Neural cell (in vitro differentiated cells): ENCODE measurements at regions not wholly inside any gene's neighbourhood (a gene's known extent, or its start where the extent isn't known, plus 50 kb on each side); places are given as distances from the start of the nearest gene placed in this dataset.

Experiments used
- EP300 ChIP-seq: fragments of 450-650 bp; conservative IDR thresholded peaks from 2 replicates; pipeline ENCODE4 v1.6.1; 2014; ENCODE audit warnings: antibody characterized with exemption, mild to moderate bottlenecking, moderate library complexity; ENCODE audit not compliant: poor library complexity, severe bottlenecking
- EZH2 ChIP-seq: fragments of 200-600, 300-800 bp; shearing (Covaris generic), sonication (generic); IDR thresholded peaks from 2 replicates; pipeline ENCODE4 v1.6.1; 2014; ENCODE audit warnings: antibody characterized with exemption, low read length, borderline replicate concordance, mild to moderate bottlenecking; ENCODE audit not compliant: insufficient read depth, poor library complexity, severe bottlenecking
- TAF1 ChIP-seq: IDR thresholded peaks from 2 replicates; pipeline ENCODE4 v1.6.1; 2012; ENCODE audit warnings: low read depth
- TF ChIP-seq, protein P1 (sequence below): IDR thresholded peaks from 2 replicates; pipeline ENCODE4 v1.6.1; 2012; ENCODE audit warnings: borderline replicate concordance

DNA sequence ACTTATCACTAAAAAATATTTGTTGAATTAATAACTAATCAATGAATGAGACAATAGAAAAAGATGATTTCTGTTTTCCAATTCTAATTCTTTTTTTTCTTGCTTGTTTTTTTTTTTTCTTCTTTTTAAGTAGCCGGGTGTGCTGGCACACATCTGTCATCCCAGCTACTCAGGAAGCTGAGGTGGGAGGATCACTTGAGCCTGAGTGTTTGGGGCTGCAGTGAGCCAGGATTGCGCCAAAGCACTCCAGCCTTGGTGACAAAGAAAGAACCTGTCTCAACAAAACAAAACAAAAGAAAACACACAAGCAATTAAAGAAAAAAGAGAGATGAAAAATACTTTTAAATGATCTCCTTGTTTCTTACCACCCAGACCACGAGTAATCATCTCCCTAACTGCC is 1109.3 kb downstream of the REEP3 start:
- TF ChIP-seq, protein P1, sequence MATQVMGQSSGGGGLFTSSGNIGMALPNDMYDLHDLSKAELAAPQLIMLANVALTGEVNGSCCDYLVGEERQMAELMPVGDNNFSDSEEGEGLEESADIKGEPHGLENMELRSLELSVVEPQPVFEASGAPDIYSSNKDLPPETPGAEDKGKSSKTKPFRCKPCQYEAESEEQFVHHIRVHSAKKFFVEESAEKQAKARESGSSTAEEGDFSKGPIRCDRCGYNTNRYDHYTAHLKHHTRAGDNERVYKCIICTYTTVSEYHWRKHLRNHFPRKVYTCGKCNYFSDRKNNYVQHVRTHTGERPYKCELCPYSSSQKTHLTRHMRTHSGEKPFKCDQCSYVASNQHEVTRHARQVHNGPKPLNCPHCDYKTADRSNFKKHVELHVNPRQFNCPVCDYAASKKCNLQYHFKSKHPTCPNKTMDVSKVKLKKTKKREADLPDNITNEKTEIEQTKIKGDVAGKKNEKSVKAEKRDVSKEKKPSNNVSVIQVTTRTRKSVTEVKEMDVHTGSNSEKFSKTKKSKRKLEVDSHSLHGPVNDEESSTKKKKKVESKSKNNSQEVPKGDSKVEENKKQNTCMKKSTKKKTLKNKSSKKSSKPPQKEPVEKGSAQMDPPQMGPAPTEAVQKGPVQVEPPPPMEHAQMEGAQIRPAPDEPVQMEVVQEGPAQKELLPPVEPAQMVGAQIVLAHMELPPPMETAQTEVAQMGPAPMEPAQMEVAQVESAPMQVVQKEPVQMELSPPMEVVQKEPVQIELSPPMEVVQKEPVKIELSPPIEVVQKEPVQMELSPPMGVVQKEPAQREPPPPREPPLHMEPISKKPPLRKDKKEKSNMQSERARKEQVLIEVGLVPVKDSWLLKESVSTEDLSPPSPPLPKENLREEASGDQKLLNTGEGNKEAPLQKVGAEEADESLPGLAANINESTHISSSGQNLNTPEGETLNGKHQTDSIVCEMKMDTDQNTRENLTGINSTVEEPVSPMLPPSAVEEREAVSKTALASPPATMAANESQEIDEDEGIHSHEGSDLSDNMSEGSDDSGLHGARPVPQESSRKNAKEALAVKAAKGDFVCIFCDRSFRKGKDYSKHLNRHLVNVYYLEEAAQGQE: no peak
- TF ChIP-seq EZH2: no peak
- no peak for TF ChIP-seq TAF1
- TF ChIP-seq EP300: no peak
